NCI-H510A treated with DMSO at 0.1 percent for 48 hours (cell line): ENCODE measurements at regions not wholly inside any gene's neighbourhood (a gene's known extent, or its start where the extent isn't known, plus 50 kb on each side); places are given as distances from the start of the nearest gene placed in this dataset.
A peak's percentile ranks its signal among the peaks of the same experiment; 100 is the strongest.
"Not testable (repeated sequence)": the region's sequence is repeated elsewhere in the genome, so short reads cannot be mapped to it uniquely, and the experiment has no call there.

ENCODE experiments used
- DNase-seq: peaks from one replicate; lab custom pipeline; 2025; lab: John Stamatoyannopoulos, UW

GRCh38 chr10:46749003-46749402 lies 162.2 kb upstream of the PTPN20 start:
- not testable (repeated sequence) for DNase-seq

- DNase-seq: not testable (repeated sequence)
Measured at GRCh38 chr10:46749470-46749869, 161.8 kb upstream of the PTPN20 start.

GRCh38 chr10:46753763-46754162 lies 157.5 kb upstream of the PTPN20 start:
- DNase-seq: not testable (repeated sequence)

- DNase-seq: not testable (repeated sequence)
Measured at GRCh38 chr10:46761471-46761870, 149.8 kb upstream of the PTPN20 start.

- DNase-seq: not testable (repeated sequence)
Measured at GRCh38 chr10:46768515-46769291, 142.5 kb upstream of the PTPN20 start.

GRCh38 chr10:46773178-46773896 lies 137.9 kb upstream of the PTPN20 start:
- DNase-seq: not testable (repeated sequence)

- not testable (repeated sequence) for DNase-seq
Measured at GRCh38 chr10:46773897-46774236, 137.4 kb upstream of the PTPN20 start.

GRCh38 chr10:46774366-46774765 lies 136.9 kb upstream of the PTPN20 start:
- DNase-seq: not testable (repeated sequence)

GRCh38 chr10:46774945-46775667 lies 136.1 kb upstream of the PTPN20 start:
- not testable (repeated sequence) for DNase-seq

GRCh38 chr10:46775668-46776059 lies 135.6 kb upstream of the PTPN20 start:
- DNase-seq: not testable (repeated sequence)

- DNase-seq: not testable (repeated sequence)
Measured at GRCh38 chr10:46779571-46779970, 131.7 kb upstream of the PTPN20 start.

- not testable (repeated sequence) for DNase-seq
Measured at GRCh38 chr10:46780164-46780563, 131.1 kb upstream of the PTPN20 start.

GRCh38 chr10:46781001-46781400 lies 130.2 kb upstream of the PTPN20 start:
- DNase-seq: not testable (repeated sequence)

GRCh38 chr10:46782001-46782874 lies 129.0 kb upstream of the PTPN20 start:
- DNase-seq: not testable (repeated sequence)

- not testable (repeated sequence) for DNase-seq
Measured at GRCh38 chr10:46784665-46785064, 126.6 kb upstream of the PTPN20 start.

GRCh38 chr10:46786125-46786517 lies 125.1 kb upstream of the PTPN20 start:
- DNase-seq: not testable (repeated sequence)

- DNase-seq: peak; percentile 22
Measured at GRCh38 chr10:46786518-46787320, 124.5 kb upstream of the PTPN20 start.

- DNase-seq: no peak
Measured at GRCh38 chr10:46787321-46787615, 124.0 kb upstream of the PTPN20 start.

- not testable (repeated sequence) for DNase-seq
Measured at GRCh38 chr10:46792657-46793357, 118.4 kb upstream of the PTPN20 start.

- DNase-seq: not testable (repeated sequence)
Measured at GRCh38 chr10:46796351-46796750, 114.9 kb upstream of the PTPN20 start.
